ENCODE measurements at regions not wholly inside any gene's neighbourhood (a gene's known extent, or its start where the extent isn't known, plus 50 kb on each side); places are given as distances from the start of the nearest gene placed in this dataset.

- Histone ChIP-seq H3K27ac (ENCODE audit: low read depth in 1 of 2, low read length in 2 of 2) (no peak overlapping the region), H3K27me3 (ENCODE audit: control insufficient read depth in 1 of 2, insufficient read depth in 2 of 2, low read length in 2 of 2) (no peaks in the 10 kb centered on the region), H3K9me3 (ENCODE audit: control insufficient read depth in 1 of 2, insufficient read depth in 1 of 2, low read length in 2 of 2) (no peaks in the 10 kb centered on the region), H3K4me3 (ENCODE audit: low read length) (no peak overlapping the region), H3K4me1 (ENCODE audit: insufficient read depth, low read length) (no peaks in the 10 kb centered on the region), H3K36me3 (ENCODE audit: insufficient read depth, low read length) (no peaks in the 10 kb centered on the region)
- no peak for DNase-seq
- ATAC-seq (ENCODE audit: poor library complexity), result no peak
- ChIA-PET CTCF (no interaction called here), POLR2A (no interaction called here)
- TF ChIP-seq CTCF (IDR thresholded peaks at IDR 0.05), result no peak
- Mint-ChIP-seq H3K9me3 (no peaks in the 10 kb centered on the region), H3K36me3 (ENCODE audit: low read depth) (no peaks in the 10 kb centered on the region), H3K27me3 (no peaks in the 10 kb centered on the region), H3K27ac (no peak overlapping the region), H3K4me1 (ENCODE audit: low read depth) (no peaks in the 10 kb centered on the region), H3K4me3 (no peak overlapping the region)
- intact Hi-C loops (cut with DNase I, micrococcal nuclease), result no loop called here
Observed at GRCh38 chr7:17101207-17101696, 197.2 kb upstream of the AHR start.

DNA sequence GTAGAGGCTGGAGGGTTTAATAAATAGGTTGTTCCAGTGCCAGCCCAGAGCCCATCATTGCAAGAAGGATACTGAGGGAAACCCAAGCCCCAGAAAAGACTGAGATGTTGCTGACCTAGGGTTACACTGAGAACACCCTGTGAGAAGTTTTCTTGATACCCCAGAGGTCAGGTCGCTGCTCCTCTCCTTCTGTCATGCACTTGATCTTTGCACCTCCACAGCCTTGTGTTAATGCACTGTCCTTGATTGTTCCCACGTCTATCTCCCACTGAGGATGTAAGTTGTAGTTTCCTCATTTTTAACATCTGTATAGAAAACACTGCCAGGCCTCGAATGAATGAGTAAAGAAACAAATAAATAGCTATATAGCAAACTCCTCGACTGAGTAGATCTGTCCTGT lies 195.3 kb upstream of the AHR start:
- CTCF ChIA-PET, result no interaction called here
- intact Hi-C loops (cut with DNase I, micrococcal nuclease), result no loop called here
- no peaks in the 10 kb centered on the region for H3K4me1 Mint-ChIP-seq (ENCODE audit: low read depth)
- H3K4me3 Mint-ChIP-seq, result no peak overlapping the region
- Histone ChIP-seq H3K4me3 (ENCODE audit: low read length) (no peak overlapping the region), H3K9me3 (ENCODE audit: control insufficient read depth in 1 of 2, insufficient read depth in 1 of 2, low read length in 2 of 2) (no peaks in the 10 kb centered on the region), H3K27me3 (ENCODE audit: control insufficient read depth in 1 of 2, insufficient read depth in 2 of 2, low read length in 2 of 2) (no peaks in the 10 kb centered on the region), H3K36me3 (ENCODE audit: insufficient read depth, low read length) (no peaks in the 10 kb centered on the region), H3K27ac (ENCODE audit: low read depth in 1 of 2, low read length in 2 of 2) (no peak overlapping the region), H3K4me1 (ENCODE audit: insufficient read depth, low read length) (no peaks in the 10 kb centered on the region)
- H3K36me3 Mint-ChIP-seq (ENCODE audit: low read depth), result no peaks in the 10 kb centered on the region
- no peak for DNase-seq
- H3K27me3 Mint-ChIP-seq, result no peaks in the 10 kb centered on the region
- TF ChIP-seq CTCF (IDR thresholded peaks at IDR 0.05), result no peak
- POLR2A ChIA-PET, result no interaction called here
- no peak for ATAC-seq (ENCODE audit: poor library complexity)
- no peak overlapping the region for H3K27ac Mint-ChIP-seq
- H3K9me3 Mint-ChIP-seq, result no peaks in the 10 kb centered on the region

DNA sequence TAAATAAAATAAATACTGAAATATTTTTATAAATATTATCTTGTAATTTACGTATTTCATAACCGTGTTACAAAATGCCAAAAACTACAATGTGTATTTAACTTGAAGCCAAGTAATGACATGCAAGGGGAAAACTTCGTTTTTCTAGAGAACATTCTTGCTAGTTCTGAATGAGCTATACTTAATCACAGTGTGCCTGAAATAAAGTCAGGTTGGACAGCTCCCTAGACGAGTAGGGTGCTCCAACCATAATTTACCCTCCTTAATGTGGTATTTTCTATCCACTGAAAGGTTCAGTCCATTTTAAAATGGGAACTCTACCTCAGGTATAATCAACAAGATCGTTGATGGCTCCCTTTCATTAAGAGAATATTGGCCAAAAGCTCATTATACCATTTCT lies 194.5 kb upstream of the AHR start:
- CTCF ChIA-PET, result no interaction called here
- TF ChIP-seq CTCF (IDR thresholded peaks at IDR 0.05), result no peak
- no peak overlapping the region for H3K4me3 Mint-ChIP-seq
- H3K27ac Mint-ChIP-seq, result no peak overlapping the region
- no peaks in the 10 kb centered on the region for H3K9me3 ChIP-seq (ENCODE audit: control insufficient read depth in 1 of 2, insufficient read depth in 1 of 2, low read length in 2 of 2)
- ATAC-seq (ENCODE audit: poor library complexity) (no peak), DNase-seq (no peak)
- no peaks in the 10 kb centered on the region for H3K9me3 Mint-ChIP-seq
- no peak overlapping the region for H3K4me3 ChIP-seq (ENCODE audit: low read length)
- H3K4me1 ChIP-seq (ENCODE audit: insufficient read depth, low read length), result no peaks in the 10 kb centered on the region
- intact Hi-C loops (cut with DNase I, micrococcal nuclease), result no loop called here
- no peaks in the 10 kb centered on the region for H3K4me1 Mint-ChIP-seq (ENCODE audit: low read depth)
- no peaks in the 10 kb centered on the region for H3K36me3 Mint-ChIP-seq (ENCODE audit: low read depth)
- H3K27ac ChIP-seq (ENCODE audit: low read depth in 1 of 2, low read length in 2 of 2), result no peak overlapping the region
- POLR2A ChIA-PET, result no interaction called here
- no peaks in the 10 kb centered on the region for H3K27me3 Mint-ChIP-seq
- H3K27me3 ChIP-seq (ENCODE audit: control insufficient read depth in 1 of 2, insufficient read depth in 2 of 2, low read length in 2 of 2), result no peaks in the 10 kb centered on the region
- H3K36me3 ChIP-seq (ENCODE audit: insufficient read depth, low read length), result no peaks in the 10 kb centered on the region

Measured in CD4-positive, alpha-beta T cell (primary cell).